Ascending aorta (tissue), 2 donors: ENCODE measurements at regions not wholly inside any gene's neighbourhood (a gene's known extent, or its start where the extent isn't known, plus 50 kb on each side); places are given as distances from the start of the nearest gene placed in this dataset.

Source experiments
- DNase-seq, 2 donors: peaks; one replicate each; pipeline ENCODE4 v3.0.0-alpha.2; 2019; ENCODE audit warnings: low spot score in 2 of 2
- H3K27ac ChIP-seq, 2 donors: fragments of 200-600 bp; sonication (generic); one replicate each; pipeline ENCODE4 v1.5.1; 2016 to 2017; ENCODE audit warnings: mild to moderate bottlenecking in 1 of 2
- H3K27me3 ChIP-seq: fragments of 200-600 bp; sonication (generic); one replicate; pipeline ENCODE4 v1.5.1; 2017
- H3K36me3 ChIP-seq, 2 donors: fragments of 200-600 bp; sonication (generic); one replicate each; pipeline ENCODE4 v1.5.1; 2016
- H3K4me1 ChIP-seq, 2 donors: fragments of 200-600 bp; sonication (generic); one replicate each; pipeline ENCODE4 v1.5.1; 2016 to 2017; ENCODE audit warnings: mild to moderate bottlenecking in 1 of 2
- H3K4me3 ChIP-seq, 2 donors: fragments of 200-600 bp; sonication (generic); one replicate each; pipeline ENCODE4 v1.5.1; 2016 to 2017; ENCODE audit warnings: mild to moderate bottlenecking in 1 of 2
- H3K9me3 ChIP-seq, 2 donors: fragments of 200-600 bp; sonication (generic); one replicate each; pipeline ENCODE4 v1.5.1; 2016
- CTCF ChIP-seq, 3 experiments: fragments of 200-600 bp in 2 of 3; fragments of 450-650 bp in 1 of 3; sonication (generic) in 2 of 3; IDR thresholded peaks; one replicate each; pipeline ENCODE4 v1.5.1; 2016 to 2019; ENCODE audit warnings: antibody characterized with exemption in 3 of 3, mild to moderate bottlenecking in 1 of 3, moderate library complexity in 1 of 3
- intact Hi-C: fragments of 100-400 bp; cut with DNase I; formaldehyde crosslinking; loops from one replicate; pipeline ENCODE4 v1.15.1; 2023

GRCh38 chr15:39270934-39271333 is 309.9 kb upstream of the THBS1 start:
- no peaks in the 10 kb centered on the region for H3K27me3 ChIP-seq
- no peak overlapping the region for H3K27ac ChIP-seq
- H3K4me3 ChIP-seq, result no peak overlapping the region
- H3K9me3 ChIP-seq, result no peaks in the 10 kb centered on the region
- intact Hi-C loops, result no loop called here
- DNase-seq, result no peak
- H3K36me3 ChIP-seq, result no peaks in the 10 kb centered on the region
- TF ChIP-seq CTCF (IDR thresholded peaks at IDR 0.05), result no peak
- H3K4me1 ChIP-seq, result no peaks in the 10 kb centered on the region

GRCh38 chr15:39272901-39273300 is 308.0 kb upstream of the THBS1 start:
- H3K36me3 ChIP-seq, result no peaks in the 10 kb centered on the region
- H3K27me3 ChIP-seq, result no peaks in the 10 kb centered on the region
- H3K4me3 ChIP-seq, result no peak overlapping the region
- no peak for TF ChIP-seq CTCF (IDR thresholded peaks at IDR 0.05)
- no peak for DNase-seq
- no peaks in the 10 kb centered on the region for H3K9me3 ChIP-seq
- intact Hi-C loops, result no loop called here
- no peaks in the 10 kb centered on the region for H3K4me1 ChIP-seq
- no peak overlapping the region for H3K27ac ChIP-seq

GRCh38 chr15:39273717-39274411 is 307.0 kb upstream of the THBS1 start:
- intact Hi-C loops, result no loop called here

GRCh38 chr15:39275066-39275465 is 305.8 kb upstream of the THBS1 start:
- no peak for DNase-seq
- Histone ChIP-seq H3K4me3 (no peak overlapping the region), H3K27me3 (no peaks in the 10 kb centered on the region), H3K4me1 (no peaks in the 10 kb centered on the region), H3K36me3 (no peaks in the 10 kb centered on the region), H3K9me3 (no peaks in the 10 kb centered on the region), H3K27ac (no peak overlapping the region)
- TF ChIP-seq CTCF (IDR thresholded peaks at IDR 0.05), result no peak
- intact Hi-C loops, result no loop called here

More at GRCh38 chr15:39273717-39274411, 307.0 kb upstream of the THBS1 start:
- no peaks in the 10 kb centered on the region for H3K4me1 ChIP-seq
- no peaks in the 10 kb centered on the region for H3K36me3 ChIP-seq
- H3K4me3 ChIP-seq, result no peak overlapping the region
- no peaks in the 10 kb centered on the region for H3K27me3 ChIP-seq
- DNase-seq, result no peak
- no peaks in the 10 kb centered on the region for H3K9me3 ChIP-seq
- no peak overlapping the region for H3K27ac ChIP-seq
- no peak for TF ChIP-seq CTCF (IDR thresholded peaks at IDR 0.05)

- Histone ChIP-seq H3K4me1 (no peaks in the 10 kb centered on the region), H3K4me3 (no peak overlapping the region), H3K27ac (no peak overlapping the region), H3K36me3 (no peaks in the 10 kb centered on the region), H3K27me3 (no peaks in the 10 kb centered on the region), H3K9me3 (no peaks in the 10 kb centered on the region)
- no peak for DNase-seq
- no peak for TF ChIP-seq CTCF (IDR thresholded peaks at IDR 0.05)
- intact Hi-C loops, result no loop called here
These were observed 301.6 kb upstream of the THBS1 start for GRCh38 chr15:39279311-39279710.

GRCh38 chr15:39281094-39281493 is 299.8 kb upstream of the THBS1 start:
- Histone ChIP-seq H3K4me1 (no peaks in the 10 kb centered on the region), H3K27me3 (no peaks in the 10 kb centered on the region), H3K9me3 (no peaks in the 10 kb centered on the region), H3K27ac (no peak overlapping the region), H3K4me3 (no peak overlapping the region), H3K36me3 (no peaks in the 10 kb centered on the region)
- DNase-seq, result no peak
- intact Hi-C loops, result no loop called here
- no peak for TF ChIP-seq CTCF (IDR thresholded peaks at IDR 0.05)
